ENCODE measurements at regions not wholly inside any gene's neighbourhood (a gene's known extent, or its start where the extent isn't known, plus 50 kb on each side); places are given as distances from the start of the nearest gene placed in this dataset.

GRCh38 chr9:99391937-99392594 is 170.0 kb downstream of the SEC61B start:
- no peaks in the 10 kb centered on the region for H3K27me3 ChIP-seq
- no peak for ATAC-seq
- TF ChIP-seq, protein P1, sequence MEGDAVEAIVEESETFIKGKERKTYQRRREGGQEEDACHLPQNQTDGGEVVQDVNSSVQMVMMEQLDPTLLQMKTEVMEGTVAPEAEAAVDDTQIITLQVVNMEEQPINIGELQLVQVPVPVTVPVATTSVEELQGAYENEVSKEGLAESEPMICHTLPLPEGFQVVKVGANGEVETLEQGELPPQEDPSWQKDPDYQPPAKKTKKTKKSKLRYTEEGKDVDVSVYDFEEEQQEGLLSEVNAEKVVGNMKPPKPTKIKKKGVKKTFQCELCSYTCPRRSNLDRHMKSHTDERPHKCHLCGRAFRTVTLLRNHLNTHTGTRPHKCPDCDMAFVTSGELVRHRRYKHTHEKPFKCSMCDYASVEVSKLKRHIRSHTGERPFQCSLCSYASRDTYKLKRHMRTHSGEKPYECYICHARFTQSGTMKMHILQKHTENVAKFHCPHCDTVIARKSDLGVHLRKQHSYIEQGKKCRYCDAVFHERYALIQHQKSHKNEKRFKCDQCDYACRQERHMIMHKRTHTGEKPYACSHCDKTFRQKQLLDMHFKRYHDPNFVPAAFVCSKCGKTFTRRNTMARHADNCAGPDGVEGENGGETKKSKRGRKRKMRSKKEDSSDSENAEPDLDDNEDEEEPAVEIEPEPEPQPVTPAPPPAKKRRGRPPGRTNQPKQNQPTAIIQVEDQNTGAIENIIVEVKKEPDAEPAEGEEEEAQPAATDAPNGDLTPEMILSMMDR (IDR thresholded peaks at IDR 0.05): no peak
- TF ChIP-seq POLR2A (IDR thresholded peaks at IDR 0.05): no peak
- TF ChIP-seq POLR2AphosphoS5 (IDR thresholded peaks at IDR 0.05): no peak
- no peak for TF ChIP-seq EP300 (IDR thresholded peaks at IDR 0.05)
- 27 to 44% methylated on average over 5 to 6 of the region's 6 CpGs for WGBS, 2 donors (ENCODE audit: low coverage in 1 of 2)
- no peaks in the 10 kb centered on the region for H3K9me3 ChIP-seq
- H3K36me3 ChIP-seq: no peaks in the 10 kb centered on the region
- H3K4me3 ChIP-seq: no peak overlapping the region
- H3K4me1 ChIP-seq: peaks cover 0 to 16% (median 0%) of the 10 kb centered on the region in 3 donors
- H3K27ac ChIP-seq: no peak overlapping the region

DNA sequence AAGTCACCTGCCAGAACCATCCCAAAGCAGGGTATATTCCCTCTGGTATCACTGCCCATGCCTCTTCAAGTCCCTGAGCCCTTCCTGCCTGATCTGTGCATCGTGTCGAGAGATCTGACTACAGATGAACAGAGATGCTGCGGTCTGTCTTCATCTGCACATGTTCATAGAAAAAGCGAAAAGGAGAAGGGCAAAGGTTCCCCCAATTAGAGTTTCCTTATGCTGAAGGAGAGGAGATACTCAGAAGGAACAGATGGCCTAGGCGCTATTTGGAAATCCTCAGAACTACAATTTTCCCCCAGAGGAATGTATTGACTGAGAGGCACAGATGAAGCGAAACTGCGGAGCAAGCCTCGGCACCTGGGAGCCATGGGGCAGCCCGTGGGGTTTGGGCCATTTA is 170.9 kb downstream of the SEC61B start:
- Histone ChIP-seq H3K4me1 (peaks cover 0 to 16% (median 0%) of the 10 kb centered on the region in 3 donors), H3K4me3 (no peak overlapping the region), H3K27ac (no peak overlapping the region), H3K27me3 (no peaks in the 10 kb centered on the region), H3K36me3 (no peaks in the 10 kb centered on the region), H3K9me3 (no peaks in the 10 kb centered on the region)
- WGBS, 2 donors (ENCODE audit: low coverage in 1 of 2): 84 to 100% methylated on average over 1 to 4 of the region's 9 CpGs
- no peak for ATAC-seq
- TF ChIP-seq, protein P1 (IDR thresholded peaks at IDR 0.05): no peak
- TF ChIP-seq EP300 (IDR thresholded peaks at IDR 0.05) (no peak), POLR2AphosphoS5 (IDR thresholded peaks at IDR 0.05) (no peak), POLR2A (IDR thresholded peaks at IDR 0.05) (no peak)

- TF ChIP-seq, protein P1 (IDR thresholded peaks at IDR 0.05): no peak
- H3K36me3 ChIP-seq: no peaks in the 10 kb centered on the region
- no peak overlapping the region for H3K4me3 ChIP-seq
- ATAC-seq: no peak
- no peak overlapping the region for H3K27ac ChIP-seq
- 0 to 60% methylated on average over 1 to 3 of the region's 3 CpGs for WGBS, 2 donors (ENCODE audit: low coverage in 1 of 2)
- H3K27me3 ChIP-seq: no peaks in the 10 kb centered on the region
- peaks cover 0 to 16% (median 0%) of the 10 kb centered on the region in 3 donors for H3K4me1 ChIP-seq
- H3K9me3 ChIP-seq: no peaks in the 10 kb centered on the region
These were observed 171.9 kb downstream of the SEC61B start for GRCh38 chr9:99393993-99394392.

DNA sequence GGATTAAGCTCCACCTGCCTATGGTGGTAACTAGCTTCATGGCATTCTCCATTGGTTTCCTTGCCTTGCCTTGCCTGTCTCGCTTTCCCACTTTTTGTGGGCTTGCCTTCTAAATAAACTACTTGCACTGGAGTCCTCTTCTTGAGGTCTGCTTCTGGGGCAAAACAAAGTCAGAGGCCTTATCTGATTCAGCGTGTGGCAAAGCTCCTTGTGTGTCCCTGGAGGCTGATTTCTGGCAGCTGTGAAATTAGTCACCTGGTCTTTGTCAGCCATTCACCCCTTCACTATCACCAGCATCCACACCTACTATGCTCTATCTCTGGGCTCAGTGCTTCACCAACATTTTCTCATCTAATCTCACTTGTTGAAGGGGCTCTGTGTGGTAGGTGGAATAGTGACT is 176.2 kb downstream of the SEC61B start:
- H3K27me3 ChIP-seq: no peaks in the 10 kb centered on the region
- no peak overlapping the region for H3K27ac ChIP-seq
- no peak for ATAC-seq
- 58 to 68% methylated on average over 2 of the region's 2 CpGs for WGBS, 2 donors (ENCODE audit: low coverage in 1 of 2)
- no peaks in the 10 kb centered on the region for H3K36me3 ChIP-seq
- TF ChIP-seq, protein P1 (IDR thresholded peaks at IDR 0.05): no peak
- no peak for TF ChIP-seq EP300 (IDR thresholded peaks at IDR 0.05)
- H3K4me3 ChIP-seq: no peak overlapping the region
- no peaks in the 10 kb centered on the region for H3K9me3 ChIP-seq
- H3K4me1 ChIP-seq: no peaks in the 10 kb centered on the region

- no peak for ATAC-seq
- TF ChIP-seq, protein P1 (IDR thresholded peaks at IDR 0.05): no peak
- Histone ChIP-seq H3K4me1 (no peaks in the 10 kb centered on the region), H3K4me3 (no peak overlapping the region), H3K27me3 (no peaks in the 10 kb centered on the region), H3K27ac (peak overlapping the region in 1 of 4 donors; percentile 20), H3K9me3 (no peaks in the 10 kb centered on the region), H3K36me3 (no peaks in the 10 kb centered on the region)
- 82 to 100% methylated on average over 1 to 4 of the region's 5 CpGs for WGBS, 2 donors (ENCODE audit: low coverage in 1 of 2)
These were observed 177.4 kb downstream of the SEC61B start for GRCh38 chr9:99399474-99399873.
